HG03066 (cell line): ENCODE measurements at regions not wholly inside any gene's neighbourhood (a gene's known extent, or its start where the extent isn't known, plus 50 kb on each side); places are given as distances from the start of the nearest gene placed in this dataset.
"Not testable (repeated sequence)": the region's sequence is repeated elsewhere in the genome, so short reads cannot be mapped to it uniquely, and the experiment has no call there.

ENCODE experiments used
- ATAC-seq: cut with Tn5 transposase; IDR thresholded peaks from one replicate; pipeline ENCODE4 v1.9.1; 2021; ENCODE audit warnings: low read depth; ENCODE audit not compliant: unreplicated experiment

- no peak for ATAC-seq
Observed at GRCh38 chr11:98047647-98048046, 973.1 kb upstream of the CNTN5 start.

GRCh38 chr11:98053851-98054250, 966.9 kb upstream of the CNTN5 start:
- no peak for ATAC-seq

DNA sequence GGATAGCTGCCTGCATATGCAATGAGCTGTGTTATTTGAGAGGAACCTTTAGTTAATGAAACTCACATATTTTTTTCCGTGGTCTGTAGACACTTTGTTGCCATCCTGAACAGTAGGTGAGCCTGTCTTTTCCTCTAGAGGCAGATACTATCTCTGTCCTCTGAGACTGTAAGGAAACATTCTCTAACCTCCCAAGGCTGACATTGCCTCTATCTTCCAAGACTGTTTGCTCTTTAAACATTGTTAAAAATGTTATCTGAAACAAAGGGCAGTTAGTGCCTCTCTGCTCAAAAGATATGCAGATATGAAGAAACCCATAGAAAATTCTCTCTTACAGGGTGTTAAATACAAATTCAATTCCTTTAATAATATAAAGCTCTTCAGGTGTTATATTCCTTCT, 963.8 kb upstream of the CNTN5 start:
- ATAC-seq, result no peak

- no peak for ATAC-seq
Observed at GRCh38 chr11:98059488-98059887, 961.3 kb upstream of the CNTN5 start.

GRCh38 chr11:98060759-98061158, 960.0 kb upstream of the CNTN5 start:
- no peak for ATAC-seq

GRCh38 chr11:98061858-98062257, 958.9 kb upstream of the CNTN5 start:
- ATAC-seq, result no peak

DNA sequence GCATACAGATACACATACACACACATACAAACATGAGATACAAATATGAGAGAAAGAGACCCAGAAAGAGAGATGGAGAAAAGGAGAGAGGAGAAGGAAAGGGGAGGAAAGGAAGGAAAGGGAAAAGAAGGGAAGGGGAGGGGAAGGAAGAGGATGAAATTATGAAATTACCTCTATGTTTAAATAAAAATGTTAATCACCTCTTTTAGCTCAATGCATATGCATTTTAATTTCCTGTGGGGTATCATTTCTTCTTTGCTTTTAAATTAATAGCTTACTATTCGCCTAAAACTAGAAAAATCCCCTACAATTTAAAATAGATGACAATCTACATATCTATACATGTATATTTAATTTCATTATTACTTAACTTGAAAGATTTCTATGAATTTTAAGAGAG, 958.0 kb upstream of the CNTN5 start:
- ATAC-seq, result no peak

GRCh38 chr11:98068251-98068650, 952.5 kb upstream of the CNTN5 start:
- ATAC-seq, result no peak

- not testable (repeated sequence) for ATAC-seq
Observed at GRCh38 chr11:98069147-98069546, 951.6 kb upstream of the CNTN5 start.

DNA sequence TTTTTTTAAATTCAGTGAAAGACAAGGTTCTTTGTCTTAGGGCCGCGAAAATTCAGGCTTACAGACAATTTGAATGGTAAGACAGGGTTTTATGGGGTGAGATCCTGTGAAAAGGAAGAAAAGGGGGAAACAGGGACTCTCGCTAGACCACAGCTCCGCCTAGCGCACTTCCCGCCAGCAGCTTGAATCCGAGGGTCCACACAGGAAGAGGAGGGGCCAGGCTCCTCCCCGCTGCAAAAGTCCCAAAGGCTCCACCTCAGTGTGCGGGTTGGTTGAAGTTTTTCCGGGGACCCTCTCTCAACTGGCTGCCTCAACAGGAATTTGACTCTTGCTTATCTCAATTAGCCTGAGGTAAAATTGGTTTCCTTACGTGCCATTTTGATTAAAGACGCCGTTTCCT, 950.9 kb upstream of the CNTN5 start:
- no peak for ATAC-seq

- ATAC-seq, result no peak
Observed at GRCh38 chr11:98090861-98091505, 929.8 kb upstream of the CNTN5 start.

DNA sequence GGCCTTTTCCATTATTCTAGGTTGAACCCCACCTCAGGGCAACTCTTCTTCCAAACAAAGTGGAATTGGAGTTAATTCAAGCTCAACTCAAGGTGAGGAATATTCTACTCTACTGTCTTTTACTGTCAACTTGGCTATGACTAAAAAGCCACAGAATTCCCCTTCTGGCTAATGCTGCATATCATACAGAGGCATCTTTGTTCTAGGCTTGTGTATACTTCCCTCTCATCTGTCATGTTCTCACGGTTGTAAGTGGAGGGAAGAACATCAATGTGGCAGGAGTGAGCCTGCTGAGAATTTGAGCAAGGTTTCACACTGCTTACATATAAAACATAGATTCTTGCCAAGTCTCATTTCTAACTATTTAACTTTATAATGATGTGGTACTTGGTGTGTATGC, 921.4 kb upstream of the CNTN5 start:
- no peak for ATAC-seq

DNA sequence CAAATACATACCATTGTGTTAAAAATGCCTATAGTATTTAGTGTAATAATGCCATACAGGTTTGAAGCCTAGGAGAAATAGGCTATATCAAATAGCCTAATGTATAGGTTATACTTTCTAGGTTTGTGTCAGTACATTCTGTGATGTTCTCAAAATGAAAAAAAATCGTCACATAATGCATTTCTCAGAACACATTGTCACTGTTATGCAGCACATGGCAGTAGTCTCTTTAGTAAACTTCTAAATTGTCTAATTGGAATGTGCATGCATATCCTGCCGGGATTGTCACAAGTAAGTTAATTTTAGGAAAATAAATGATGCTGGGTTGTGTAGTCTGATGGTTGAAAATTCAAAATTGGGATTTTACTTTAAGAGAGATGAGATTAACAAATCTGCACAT, 920.1 kb upstream of the CNTN5 start:
- ATAC-seq, result no peak

- ATAC-seq, result no peak
Observed at GRCh38 chr11:98101329-98101728, 919.4 kb upstream of the CNTN5 start.

GRCh38 chr11:98104249-98104648, 916.5 kb upstream of the CNTN5 start:
- no peak for ATAC-seq

DNA sequence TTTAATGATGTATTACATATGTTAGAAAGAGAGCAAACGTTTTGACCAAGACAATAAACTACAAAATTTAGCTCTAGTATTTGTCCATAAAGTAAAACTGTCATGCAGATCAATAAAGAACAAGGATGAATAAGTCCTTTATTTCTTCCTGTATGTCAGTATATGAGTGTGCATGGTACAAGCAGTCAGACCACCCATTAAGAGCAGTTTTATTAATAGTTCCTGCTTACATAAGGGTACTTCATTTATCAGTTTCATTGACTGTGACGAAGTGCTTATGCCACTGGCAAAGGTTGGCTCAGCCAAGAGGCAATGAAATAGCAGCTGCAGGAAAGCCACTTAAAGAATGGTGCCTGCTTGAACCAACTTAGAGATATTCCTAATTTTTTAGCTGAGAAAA, 913.0 kb upstream of the CNTN5 start:
- no peak for ATAC-seq

GRCh38 chr11:98110030-98110429, 910.7 kb upstream of the CNTN5 start:
- no peak for ATAC-seq

GRCh38 chr11:98115873-98116272, 904.9 kb upstream of the CNTN5 start:
- no peak for ATAC-seq

- ATAC-seq, result no peak
Observed at GRCh38 chr11:98130117-98130625, 890.6 kb upstream of the CNTN5 start.

DNA sequence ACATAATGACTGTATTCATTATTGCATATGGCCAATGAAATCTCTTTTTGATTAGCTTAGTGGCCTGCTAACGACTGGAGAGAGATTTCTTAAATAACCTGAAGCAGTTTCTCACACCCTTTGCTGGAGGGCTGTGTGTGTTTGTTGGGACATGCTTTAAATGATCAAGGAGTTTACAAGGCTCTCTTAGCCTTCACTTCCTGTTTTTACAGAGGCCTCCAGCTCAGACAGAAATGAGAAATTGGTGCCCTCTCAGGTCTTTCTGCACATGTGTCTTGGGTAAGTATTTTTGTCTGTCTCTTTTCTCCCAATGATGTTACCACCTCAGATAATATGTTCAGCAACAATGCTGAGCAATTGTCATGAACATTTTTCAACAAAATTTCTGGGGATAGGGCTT, 884.4 kb upstream of the CNTN5 start:
- ATAC-seq, result no peak

DNA sequence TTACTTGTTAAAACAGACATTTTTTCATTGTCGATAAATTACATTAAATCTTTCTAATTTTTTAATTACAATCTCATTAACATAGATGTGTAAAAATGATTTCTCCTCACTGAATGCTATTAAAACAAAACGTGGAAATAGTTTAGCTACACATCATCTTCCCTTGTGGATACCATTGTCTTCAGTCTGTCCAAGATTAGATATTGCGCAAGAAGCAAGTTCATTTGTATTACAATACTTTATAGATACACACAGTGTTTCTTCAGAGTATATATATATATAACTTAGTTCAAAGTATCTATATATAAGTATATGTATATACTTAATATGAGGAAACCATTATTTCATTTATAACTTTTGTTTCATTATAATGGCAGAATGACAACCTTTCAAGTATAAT, 883.3 kb upstream of the CNTN5 start:
- no peak for ATAC-seq

GRCh38 chr11:98143661-98144060, 877.1 kb upstream of the CNTN5 start:
- no peak for ATAC-seq

DNA sequence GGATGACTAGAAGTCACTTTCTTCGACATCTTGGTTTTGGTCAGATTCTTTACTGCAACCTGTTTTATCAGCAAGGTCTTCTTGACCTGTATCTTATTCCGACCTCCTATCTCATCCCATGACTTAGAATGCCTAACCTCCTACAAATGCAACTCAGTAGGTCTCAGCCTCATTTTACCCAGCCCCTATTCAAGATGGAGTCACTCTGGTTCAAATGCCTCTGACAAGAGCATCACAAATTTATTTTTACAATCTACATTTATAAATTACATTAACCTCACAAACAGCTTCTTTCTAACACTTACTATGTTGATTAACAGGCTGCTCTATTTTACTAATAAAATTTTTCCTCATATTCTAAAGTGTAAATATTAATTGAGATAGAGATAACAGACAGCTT, 867.0 kb upstream of the CNTN5 start:
- no peak for ATAC-seq
